ENCODE measurements at regions not wholly inside any gene's neighbourhood (a gene's known extent, or its start where the extent isn't known, plus 50 kb on each side); places are given as distances from the start of the nearest gene placed in this dataset.

DNA sequence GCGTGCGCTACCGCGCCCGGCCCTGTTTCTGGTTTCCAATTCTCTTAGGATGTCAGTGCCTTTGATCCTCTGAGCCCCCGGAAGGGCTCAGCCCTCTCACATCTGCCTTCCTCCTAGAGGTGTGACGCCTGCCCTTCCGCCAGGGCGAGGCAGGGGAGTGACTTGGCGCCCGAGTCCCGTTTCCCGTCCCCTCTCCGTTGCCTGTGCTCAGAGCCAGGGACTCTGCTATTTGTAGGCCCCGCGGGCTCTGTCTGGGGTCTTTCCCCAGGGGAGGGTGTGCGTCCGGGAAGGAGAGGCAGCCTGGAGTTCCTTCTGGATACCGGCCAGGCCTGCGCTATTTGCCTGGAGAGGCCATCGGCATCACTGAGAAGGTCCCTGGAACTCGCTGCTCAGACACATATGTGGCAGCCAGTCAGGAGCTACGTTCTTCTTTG, 103.7 kb upstream of the TAF1B start:
- DNase-seq, result no peak

DNA sequence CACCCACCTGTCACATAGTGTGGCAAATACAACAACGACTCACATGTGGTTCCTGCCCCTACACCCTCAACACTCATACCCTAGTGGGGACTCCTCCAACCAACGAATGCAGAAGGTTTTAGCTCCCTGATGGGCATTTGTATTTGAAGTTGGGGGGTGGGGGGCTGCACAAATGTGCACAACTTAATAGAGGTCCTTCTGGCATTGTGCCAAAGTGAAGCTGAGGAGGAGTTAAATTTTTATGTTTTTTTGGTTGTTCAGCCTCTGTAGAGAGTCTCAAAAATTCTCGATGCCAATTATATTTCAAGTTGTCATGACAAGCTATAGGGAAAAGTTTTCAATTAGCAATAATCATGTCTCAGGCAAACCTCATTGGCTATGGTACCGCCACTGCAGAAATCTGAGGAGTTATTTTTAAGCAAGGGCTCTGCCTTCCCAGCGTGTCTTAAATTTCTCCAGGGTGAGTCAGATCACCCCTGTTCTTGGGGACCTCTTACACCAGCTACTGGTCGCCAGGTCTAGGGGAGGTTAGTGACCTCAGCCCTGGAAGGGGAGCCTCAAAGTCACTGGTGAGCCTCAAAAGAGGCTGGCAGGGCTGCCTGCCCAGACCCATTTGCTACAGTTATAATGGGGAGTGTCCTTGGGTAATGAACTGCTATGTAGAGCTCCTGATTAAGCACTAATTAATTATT, 102.7 kb upstream of the TAF1B start:
- DNase-seq, result no peak

DNA sequence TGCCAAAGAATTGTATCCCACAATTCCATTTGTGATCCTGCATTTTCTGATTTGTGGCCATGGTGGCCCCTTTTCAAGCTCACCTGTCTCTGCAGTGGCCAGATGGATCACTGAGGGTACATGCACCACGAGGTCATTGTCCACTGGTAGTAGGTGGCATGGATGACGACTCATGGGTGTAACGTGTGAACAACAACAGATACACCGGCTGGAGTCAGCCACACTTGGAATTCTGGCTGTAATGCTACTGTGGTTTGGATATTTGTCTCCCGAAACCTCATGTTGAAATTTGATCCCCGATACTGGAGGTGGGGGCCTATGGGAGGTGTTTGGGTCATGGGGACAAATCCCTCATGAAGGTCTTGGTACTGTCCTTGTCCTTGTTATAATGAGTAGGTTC, 102.2 kb upstream of the TAF1B start:
- no peak for DNase-seq

DNA sequence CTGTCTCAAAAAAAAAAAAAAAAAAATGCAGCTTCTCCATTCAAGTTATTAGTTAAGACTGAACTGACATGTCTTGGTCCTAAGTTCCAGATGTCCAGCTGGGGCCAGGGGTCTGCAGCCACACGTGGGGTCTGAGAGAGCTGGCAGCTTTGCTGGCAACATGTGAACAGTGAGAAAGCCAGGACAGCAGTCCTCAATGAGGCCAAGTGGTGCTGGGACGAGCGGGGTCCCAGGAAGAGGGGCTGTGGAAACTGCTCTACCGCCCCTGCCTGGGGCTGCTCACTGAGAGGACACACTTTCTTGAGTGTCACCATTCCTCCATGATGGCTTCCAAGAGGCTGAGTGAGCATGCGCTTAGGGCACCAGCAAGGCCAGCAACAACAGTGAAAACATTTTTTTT, 100.7 kb upstream of the TAF1B start:
- no peak for DNase-seq

DNA sequence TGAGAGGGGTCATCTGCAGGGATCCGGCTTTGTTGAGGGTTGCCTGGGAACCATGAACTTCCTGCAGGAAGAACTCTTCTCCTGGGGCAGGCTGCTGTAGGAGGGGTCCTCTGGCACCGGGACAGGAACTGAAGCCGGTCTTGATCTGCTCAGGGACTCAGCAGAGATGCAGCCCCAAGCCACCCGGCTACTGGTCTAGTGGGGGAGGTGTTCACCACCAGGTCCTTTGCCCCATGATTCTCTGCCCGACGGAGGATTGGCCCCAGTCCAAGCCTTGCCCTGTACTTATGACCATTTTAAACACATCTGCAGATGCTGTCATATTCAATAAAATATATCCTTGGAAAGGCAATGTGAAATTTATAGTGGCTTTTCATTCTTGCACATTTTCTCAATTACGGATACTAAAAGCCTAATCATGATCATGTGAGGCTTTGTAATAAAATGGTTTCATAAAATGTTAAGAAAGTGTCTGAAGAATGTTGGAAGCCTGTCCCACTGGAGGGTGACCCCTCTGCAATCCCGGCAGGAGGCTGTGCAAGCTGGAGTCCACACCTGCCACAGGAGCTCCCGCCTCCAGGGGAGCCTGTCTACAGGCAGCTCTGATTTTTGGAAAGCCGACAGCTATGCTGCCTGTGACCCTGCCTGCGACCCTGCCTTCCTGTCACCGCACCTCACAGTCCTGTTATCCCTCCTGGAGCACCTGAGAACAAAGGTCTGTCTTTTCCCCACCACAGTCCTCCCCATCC, 98.8 kb upstream of the TAF1B start:
- no peak for DNase-seq

DNA sequence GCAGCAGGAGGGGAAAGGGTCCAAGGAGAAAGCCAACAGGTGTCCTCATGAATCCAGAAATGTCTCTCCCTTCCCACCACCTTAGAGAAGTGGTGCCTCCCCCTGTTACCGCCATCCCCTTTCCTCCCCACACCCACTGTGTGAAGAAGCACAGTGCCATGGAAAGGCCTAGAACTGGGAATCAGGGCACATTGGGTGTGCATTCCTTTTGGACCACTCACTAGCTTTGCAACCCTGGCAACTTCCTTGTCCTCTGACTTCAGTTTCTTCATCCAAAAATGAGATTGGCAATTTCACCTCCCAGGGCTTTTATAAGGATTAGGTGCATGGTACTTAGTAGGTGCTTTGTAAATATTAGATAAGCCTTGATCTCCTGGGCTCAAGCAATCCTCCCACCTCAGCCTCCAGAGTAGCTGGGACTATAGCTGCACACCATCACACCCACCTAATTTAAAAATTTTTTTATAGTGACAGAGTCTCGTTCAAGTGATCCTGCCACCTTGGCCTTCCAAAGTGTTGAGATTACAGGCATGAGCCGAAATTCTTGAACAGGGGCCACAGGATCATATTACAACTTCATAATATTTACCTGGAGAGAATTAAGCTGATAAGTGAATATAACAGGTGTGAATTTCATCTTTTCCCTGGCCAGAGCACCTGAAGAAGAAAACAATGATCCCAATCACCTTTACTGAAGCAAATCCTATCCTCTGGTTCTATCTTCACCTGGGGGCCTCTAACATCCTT, 97.9 kb upstream of the TAF1B start:
- DNase-seq, result no peak

DNA sequence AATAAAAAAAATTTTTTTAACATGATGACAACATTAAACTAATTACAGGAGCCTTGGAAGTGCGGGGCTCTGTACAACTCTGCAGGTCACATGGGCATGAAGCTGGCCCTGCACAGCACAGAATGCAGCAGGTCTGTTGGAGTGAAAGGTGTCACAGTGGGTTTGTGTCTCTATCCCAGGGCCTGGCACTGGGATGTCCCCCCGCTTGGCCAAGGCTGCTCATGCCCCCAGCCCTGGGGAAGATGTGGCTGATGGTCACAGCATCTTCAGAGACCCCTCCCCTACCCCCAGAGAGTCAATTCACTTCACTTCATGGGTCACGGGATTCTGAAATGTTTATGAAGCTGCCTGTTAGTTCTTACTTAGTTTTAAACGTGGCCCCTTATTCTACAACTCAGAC, 95.9 kb upstream of the TAF1B start:
- no peak for DNase-seq

DNA sequence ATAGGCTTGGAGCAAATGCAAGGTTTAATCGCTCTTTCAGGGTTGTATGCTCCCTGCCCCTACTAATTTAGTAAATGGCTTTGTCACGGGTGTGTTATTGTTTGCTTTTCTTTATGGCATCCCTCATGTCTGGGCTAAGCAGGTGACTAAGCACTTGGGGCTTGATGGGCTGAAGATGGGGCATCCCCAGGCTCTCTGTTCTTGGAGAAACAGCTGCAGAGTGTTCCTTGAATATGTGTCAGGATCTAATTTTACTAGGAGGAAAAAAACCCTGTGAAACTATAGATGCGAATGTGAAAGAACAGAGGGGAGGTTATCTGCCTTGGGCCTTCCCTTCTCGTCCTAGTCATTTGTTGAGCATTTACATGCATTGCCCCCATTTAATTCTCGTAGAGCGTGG, 94.7 kb upstream of the TAF1B start:
- no peak for DNase-seq

DNA sequence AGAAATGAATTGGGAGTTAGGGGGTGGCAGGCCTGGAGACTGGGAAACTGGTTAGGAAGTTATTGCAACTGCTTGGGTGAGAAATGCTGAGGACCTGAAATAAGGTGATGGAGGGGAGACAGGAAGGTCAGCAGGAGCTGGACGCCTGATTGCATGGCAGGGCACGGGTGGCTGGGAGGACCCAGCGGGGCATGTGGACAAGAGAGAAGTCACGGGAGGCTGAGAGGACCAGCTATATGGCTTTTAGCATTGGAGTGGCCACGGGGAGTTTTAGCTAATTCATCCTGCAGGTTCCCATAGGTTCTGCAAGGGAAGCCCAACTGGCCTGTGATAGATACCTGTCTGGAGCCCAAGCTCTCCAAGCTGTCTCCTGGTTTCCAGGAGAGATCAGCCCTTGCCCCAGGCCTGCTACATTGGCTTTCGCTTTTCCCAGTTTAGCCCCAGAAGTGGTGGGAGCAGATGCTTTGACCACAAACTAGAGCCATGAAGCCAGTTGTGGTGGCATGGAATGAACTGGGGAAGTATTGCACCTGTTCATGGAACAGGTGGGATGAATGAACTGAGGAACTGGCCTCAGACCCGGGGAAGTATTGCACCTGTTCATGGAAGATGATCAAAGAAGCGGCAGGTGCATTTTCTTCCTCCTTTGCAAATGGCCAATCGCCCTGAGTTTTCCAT, 93.6 kb upstream of the TAF1B start:
- DNase-seq, result no peak

DNA sequence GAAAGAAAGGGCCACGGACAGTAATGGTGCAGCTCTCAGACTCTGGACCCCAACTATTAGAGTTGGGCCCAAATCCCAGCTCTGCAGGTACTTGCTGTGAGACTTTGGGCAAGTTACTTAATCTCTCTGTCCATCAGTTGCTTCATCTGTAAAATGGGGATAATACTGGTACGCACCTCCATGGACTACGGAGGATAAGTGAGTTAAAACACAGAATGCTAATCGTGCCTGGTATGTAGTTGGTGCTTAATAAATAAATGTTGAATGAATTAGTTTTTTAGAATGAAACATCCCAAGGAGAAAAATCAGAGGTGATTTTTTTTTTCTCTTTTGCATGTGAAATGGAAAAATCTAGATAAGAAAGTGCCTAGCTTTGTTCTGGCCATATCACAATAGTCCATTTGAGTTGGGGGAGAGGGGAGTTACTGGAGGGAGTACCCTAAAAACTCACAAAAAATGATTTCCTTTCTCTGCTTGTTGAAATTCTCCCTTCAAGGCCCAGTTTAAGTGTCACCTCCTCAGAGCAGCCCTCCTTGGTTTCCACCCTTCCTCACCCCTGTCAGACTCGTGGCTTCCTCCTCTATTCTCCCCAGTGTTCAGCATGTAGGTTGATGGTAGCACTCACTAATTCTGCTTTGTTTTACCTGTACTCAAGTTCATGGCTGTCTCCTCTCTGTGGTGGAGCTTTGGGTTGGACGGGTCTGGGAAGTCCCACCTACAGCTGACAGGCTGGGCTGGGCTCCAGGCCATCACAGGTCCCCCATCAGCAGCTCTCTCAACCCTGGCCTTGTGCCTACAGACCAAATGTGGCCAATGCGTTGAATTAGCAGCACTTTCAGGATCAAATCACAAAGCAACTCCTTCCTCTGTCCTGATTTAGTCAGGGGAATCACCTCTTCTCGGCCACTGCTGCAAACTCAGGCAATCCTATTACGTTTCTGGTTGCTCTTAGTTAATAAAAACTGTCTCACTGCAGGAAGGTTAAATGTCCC, 92.8 kb upstream of the TAF1B start:
- no peak for DNase-seq

DNA sequence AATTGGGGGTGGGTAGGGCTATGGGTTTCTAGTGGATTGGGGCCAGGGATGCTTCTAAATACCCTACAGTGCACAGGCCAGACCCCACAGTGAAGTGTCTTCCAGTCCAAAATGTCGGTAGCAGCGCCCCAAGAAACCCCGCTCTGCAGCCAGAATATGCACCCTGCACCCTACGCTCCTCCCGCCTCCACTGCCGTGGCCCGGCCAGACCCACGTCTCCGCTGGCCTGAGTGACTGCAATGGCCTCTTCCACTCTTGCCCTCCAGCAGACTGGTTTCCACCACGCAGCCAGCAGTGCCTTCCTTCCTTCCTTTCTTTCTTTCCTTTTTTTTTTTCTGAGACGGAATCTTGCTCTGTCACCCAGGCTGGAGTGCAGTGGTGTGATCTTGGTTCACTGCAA, 91.4 kb upstream of the TAF1B start:
- DNase-seq, result no peak

DNA sequence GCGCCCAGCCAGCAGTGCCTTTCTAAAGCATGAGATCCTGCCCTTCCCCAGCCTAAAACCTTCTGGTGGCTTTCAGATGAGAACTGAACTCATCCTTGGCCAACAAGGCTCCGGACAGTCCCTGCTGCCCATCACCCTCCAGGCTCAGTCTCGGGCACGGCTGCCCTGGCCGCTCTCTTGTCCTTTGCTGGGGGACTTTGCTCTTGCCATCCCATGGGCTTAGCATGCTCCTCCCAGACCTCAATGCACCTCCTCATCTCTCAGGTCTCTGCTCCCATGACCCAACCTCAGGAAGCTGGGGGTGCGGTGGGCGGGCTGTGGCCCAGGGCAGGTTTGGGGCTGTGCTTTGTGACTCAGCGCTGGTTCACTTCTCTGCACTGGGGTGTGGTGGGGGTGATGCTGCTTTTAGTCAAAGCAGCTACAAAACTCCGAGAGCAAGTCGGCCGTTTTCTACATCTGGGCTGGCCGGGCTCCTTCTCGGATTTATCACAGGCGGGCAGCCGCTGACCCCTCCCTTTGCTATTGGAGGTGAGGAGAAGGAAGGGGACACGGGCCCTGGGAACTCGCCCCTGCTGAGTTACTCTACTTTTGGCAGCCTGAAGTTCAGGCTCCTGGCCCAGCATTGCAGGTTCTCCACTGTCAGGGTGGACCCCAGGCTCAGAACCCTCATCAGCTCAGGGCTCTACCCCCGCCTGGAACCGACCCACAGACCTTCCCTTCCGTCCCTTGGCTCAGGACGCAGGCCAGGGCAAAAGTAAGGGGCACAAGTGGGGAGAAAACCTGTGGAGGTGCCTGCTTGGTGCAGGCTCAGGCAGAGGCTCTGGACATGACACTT, 90.6 kb upstream of the TAF1B start:
- no peak for DNase-seq

DNA sequence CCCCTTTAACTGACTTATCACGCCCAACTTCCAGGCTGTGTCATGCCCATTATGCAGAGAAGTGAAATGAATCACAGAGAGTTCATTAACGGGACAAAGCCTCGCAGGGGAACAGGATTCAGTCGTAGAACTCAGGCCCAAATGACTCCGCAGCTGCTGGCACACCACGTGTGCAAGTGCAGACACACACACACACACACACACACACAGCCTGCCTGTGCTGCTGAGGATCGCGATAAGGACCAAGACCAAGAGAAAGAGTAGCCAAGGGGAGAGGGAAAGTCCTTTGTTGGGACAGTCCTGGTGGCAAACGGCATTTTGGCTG, 90.0 kb upstream of the TAF1B start:
- DNase-seq, result no peak

DNA sequence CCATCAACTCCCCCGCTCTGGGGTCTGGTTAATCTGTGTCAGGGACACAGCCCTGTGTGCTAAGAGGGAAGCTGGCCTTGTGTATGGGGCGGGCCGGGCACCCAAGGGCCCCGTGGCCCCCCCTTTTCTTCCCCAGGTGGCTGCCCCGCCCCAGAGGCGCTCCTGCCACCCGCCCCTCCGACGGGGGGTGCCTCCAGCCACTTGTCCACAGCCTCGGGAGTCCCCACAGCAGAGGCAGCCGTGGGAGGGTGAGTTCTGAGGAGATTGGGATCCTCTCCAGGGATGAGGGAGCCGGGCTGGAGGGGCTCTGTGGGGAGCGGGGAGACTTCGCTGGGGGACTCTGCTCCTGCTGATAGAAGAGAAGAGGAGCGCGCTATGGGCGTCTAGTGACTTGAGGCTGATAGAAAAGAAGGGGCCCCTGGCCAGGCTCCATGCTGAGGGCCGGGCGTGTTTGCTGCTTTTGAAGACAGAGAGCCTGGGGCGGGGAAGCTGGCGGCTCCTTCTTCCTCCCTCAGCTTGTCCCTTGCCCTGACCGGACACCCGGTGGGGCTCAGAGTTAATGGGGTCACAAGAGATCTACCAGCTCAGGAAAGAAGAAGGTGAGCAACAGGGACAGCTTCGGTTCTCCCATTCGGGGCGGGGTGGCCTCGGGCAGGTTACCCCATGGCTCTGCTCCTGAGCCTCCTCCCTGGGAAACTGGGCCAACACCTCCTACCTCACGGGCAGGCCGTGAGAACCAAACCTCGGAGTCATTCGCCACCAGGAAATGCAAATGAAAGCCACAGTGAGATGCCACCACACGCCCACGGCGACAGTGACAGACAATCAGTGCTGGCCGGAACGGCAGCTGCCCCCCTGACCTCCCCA, 89.4 kb upstream of the TAF1B start:
- no peak for DNase-seq

DNA sequence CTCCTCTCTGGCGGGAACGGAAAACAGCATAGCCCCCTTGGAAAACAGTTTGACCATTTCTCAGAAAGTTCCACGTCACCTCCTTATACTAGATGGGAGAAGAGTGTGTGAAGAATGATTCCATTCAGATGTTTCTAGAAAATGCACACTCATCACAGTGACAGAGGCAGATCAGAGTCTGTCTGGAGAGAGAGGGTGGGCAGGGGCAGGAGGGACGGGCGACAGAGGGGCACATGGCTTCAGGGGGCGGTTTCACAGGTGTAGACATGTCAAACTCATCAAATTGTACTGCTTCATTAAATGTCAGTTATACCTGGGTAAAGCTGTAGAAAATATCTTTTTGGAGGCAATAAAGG, 88.8 kb upstream of the TAF1B start:
- no peak for DNase-seq

DNA sequence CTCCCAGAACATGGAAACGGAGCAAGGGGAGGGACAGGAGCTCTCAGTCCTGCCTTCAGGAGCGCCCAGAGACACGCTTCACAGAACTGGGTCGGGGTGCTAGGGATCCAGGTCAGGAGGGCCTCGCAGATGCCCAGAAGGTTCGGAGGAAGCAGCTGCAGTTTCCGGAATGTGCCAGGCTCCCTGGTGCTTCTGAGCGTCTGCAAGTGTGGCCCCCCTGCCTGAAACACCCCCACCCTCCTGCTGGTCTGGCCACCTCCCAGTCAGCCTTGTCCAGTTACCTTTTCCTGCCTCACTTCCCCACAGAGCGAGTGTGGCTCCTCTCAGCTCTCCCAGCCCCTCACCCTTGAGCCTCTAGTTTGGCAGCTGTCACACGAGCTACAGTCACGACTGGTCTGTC, 88.3 kb upstream of the TAF1B start:
- no peak for DNase-seq

DNA sequence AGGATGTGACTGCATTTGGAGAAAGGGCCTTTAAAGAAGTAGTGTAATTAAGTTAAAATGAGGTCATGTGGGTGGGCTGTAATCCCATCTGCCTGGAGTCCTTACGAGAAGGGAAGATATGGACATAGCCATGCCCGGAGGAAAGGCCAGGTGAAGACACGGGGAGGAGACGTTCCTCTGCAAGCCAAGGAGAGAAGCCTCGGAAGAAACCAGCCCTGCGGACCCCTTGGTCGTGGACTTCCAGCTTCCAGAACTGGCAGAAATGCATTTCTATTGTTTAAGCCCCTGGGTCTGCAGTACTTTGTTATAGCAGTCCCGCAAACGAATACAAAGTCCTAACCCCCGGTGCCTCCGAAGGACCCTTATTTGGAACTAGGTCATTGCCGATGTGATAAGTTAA, 87.6 kb upstream of the TAF1B start:
- DNase-seq, result no peak

DNA sequence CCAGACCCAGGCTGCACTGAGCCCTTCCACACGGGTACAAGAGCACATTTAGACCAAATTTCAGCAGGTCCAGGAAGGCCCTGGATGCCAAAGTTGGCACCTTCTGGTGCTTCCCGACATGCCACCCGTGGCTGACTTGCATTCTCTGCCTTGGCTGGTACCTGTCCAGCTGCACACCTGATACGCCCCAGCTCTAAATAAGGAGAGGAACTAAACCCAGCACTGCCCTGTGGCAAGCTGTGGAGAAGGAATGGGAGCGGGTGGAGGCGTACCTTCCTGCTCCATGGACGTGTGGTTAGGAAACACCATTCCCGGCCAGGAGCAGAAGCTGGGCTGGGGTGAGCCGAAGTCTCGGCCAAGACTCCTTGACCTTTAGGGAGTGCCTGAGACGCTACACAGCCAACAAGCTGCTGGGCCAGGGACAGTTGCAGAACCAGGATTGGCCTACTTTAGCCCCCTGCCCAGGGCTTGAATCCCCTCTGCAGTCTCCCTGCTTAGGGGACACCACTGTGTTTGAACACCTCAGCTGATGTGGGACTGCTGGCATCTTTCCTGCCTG, 86.5 kb upstream of the TAF1B start:
- DNase-seq, result no peak

DNA sequence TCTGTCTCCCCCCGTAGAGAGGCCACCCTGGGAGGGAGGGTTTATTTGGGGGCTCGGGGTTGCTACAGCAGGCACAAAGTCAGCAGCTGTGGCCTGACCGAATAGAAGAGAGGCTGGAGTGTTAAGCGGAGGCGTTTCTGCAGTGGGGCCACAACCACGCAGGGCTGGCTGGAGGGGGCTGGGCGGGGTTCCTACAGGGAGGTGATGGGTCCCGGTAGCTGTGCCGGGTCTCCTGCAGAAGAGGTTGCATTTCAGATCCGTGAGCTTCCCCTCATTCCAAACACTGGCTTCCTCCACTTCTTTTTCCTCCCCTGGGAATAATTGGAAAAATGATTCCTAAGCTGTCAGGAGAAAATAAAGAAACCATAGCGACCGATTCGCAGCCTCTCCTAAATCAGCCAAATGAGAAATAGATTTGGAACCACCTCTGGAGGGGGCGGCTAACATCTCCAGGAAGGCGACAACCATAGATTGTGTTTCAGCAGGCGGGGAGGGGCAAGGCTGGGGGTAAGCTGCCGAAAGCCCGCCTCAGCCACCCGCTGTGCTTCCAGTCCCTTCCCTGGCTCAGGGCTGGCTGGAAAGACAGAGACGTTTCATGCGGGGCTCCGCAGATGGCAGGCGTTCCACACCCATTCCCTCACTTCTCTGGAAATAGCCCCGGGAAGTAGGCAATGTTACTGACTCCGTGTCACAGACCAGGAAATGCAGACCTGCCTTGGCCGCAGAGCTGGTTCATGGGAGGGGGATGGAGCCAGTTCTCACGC, 85.6 kb upstream of the TAF1B start:
- no peak for DNase-seq

All from 8988T (cell line).